Astrocyte (in vitro differentiated cells and primary cell): ENCODE measurements at regions not wholly inside any gene's neighbourhood (a gene's known extent, or its start where the extent isn't known, plus 50 kb on each side); places are given as distances from the start of the nearest gene placed in this dataset.

Source experiments
- DNase-seq: peaks from one replicate; pipeline ENCODE4 v3.0.0-alpha.2; 2010; ENCODE audit warnings: low read depth
- FAIRE-seq: peaks from 2 replicates; lab custom pipeline; 2011; peaks lifted over from hg19 to GRCh38; lab: Jason Lieb, UNC
- H2AFZ ChIP-seq: 2 replicates; pipeline ENCODE4 v1.6.0; 2012; ENCODE audit warnings: low read depth, low read length, inconsistent platforms
- H3K27ac ChIP-seq: 2 replicates; pipeline ENCODE4 v1.5.1; 2011; ENCODE audit warnings: low read depth, low read length, inconsistent platforms
- H3K27me3 ChIP-seq: 2 replicates; pipeline ENCODE4 v1.6.0; 2011; ENCODE audit warnings: low read length, inconsistent platforms; ENCODE audit not compliant: insufficient read depth
- H3K36me3 ChIP-seq: 2 replicates; pipeline ENCODE4 v1.5.1; 2011; ENCODE audit warnings: low read length, inconsistent platforms; ENCODE audit not compliant: insufficient read depth
- H3K4me1 ChIP-seq: 2 replicates; pipeline ENCODE4 v1.5.1; 2011; ENCODE audit warnings: low read length, inconsistent platforms; ENCODE audit not compliant: insufficient read depth
- H3K4me2 ChIP-seq: 2 replicates; pipeline ENCODE4 v1.6.0; 2012; ENCODE audit warnings: low read length, inconsistent platforms
- H3K4me3 ChIP-seq: 2 replicates; pipeline ENCODE4 v1.5.1; 2011; ENCODE audit warnings: low read depth, mild to moderate bottlenecking, low read length, inconsistent platforms; ENCODE audit not compliant: insufficient read depth
- H3K79me2 ChIP-seq: 2 replicates; pipeline ENCODE4 v1.6.0; 2012; ENCODE audit warnings: mild to moderate bottlenecking, low read length, inconsistent platforms; ENCODE audit not compliant: insufficient read depth
- H3K9ac ChIP-seq: 2 replicates; pipeline ENCODE4 v1.6.0; 2012; ENCODE audit warnings: mild to moderate bottlenecking, low read length, inconsistent platforms
- H3K9me3 ChIP-seq: 2 replicates; pipeline ENCODE4 v1.5.1; 2012; ENCODE audit warnings: low read depth, mild to moderate bottlenecking, low read length, inconsistent platforms; ENCODE audit not compliant: insufficient read depth
- H4K20me1 ChIP-seq: 2 replicates; pipeline ENCODE4 v1.6.0; 2012; ENCODE audit warnings: low read length, inconsistent platforms; ENCODE audit not compliant: insufficient read depth
- H3K27ac Mint-ChIP-seq: one replicate; pipeline ENCODE4 v1.8.0; 2021; ENCODE audit warnings: mild to moderate bottlenecking, mixed read lengths; ENCODE audit not compliant: unreplicated experiment
- H3K27me3 Mint-ChIP-seq: one replicate; pipeline ENCODE4 v1.8.0; 2021; ENCODE audit warnings: low read depth, mixed read lengths; ENCODE audit not compliant: unreplicated experiment
- H3K36me3 Mint-ChIP-seq: one replicate; pipeline ENCODE4 v1.8.0; 2021; ENCODE audit warnings: low read depth, mixed read lengths; ENCODE audit not compliant: unreplicated experiment
- H3K4me1 Mint-ChIP-seq: one replicate; pipeline ENCODE4 v1.8.0; 2021; ENCODE audit warnings: low read depth, mixed read lengths; ENCODE audit not compliant: unreplicated experiment
- H3K4me3 Mint-ChIP-seq: one replicate; pipeline ENCODE4 v1.8.0; 2021; ENCODE audit warnings: mild to moderate bottlenecking, moderate library complexity, mixed read lengths; ENCODE audit not compliant: unreplicated experiment
- H3K9me3 Mint-ChIP-seq: one replicate; pipeline ENCODE4 v1.8.0; 2021; ENCODE audit warnings: mild to moderate bottlenecking, mixed read lengths; ENCODE audit not compliant: unreplicated experiment
- EZH2 ChIP-seq: IDR thresholded peaks from 2 replicates; pipeline ENCODE4 v1.6.1; 2012; ENCODE audit warnings: mild to moderate bottlenecking, low read length, inconsistent platforms; ENCODE audit not compliant: insufficient read depth
- TF ChIP-seq, protein P1 (sequence below): IDR thresholded peaks from 2 replicates; pipeline ENCODE4 v1.5.1; 2011; ENCODE audit warnings: low read depth, mild to moderate bottlenecking, inconsistent platforms, low read length, moderate library complexity; ENCODE audit not compliant: insufficient read depth

DNA sequence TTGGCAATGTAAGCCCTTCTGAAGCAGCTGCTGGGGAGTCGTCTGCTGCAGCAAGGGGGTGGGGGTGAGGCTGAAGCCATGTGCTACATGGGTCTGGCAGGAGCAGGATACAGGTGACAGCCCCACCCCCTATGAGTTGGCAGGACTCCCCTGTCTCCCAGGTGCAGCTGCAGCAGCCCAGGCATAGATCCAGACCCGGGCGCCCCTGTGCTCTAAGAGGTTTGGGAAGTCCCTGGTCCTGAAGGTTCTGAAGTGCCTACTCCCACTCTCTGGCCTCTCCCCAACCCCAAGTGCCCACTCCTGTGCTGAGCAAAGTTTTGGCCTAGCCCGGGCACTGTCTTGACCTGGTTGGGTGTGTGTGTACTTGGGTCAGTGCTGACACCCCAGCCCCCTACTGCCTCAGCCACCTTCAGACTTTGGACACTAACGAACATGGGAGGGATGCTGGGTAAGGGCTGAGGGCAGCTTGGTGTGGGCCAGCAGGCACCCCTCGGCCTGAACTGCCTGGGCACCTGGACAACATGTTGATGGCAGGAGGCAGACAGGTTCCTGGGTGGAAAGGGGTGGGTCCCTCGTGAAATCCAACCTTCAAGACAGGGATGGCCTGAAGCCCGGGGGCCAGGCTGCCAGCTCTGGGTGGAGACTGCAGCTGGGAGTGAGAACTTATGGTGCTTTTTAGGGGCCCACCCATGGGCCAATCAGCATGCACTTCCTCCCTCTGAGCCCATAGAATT is 54.1 kb upstream of the SLITRK6 start:
- no peak overlapping the region for H2AFZ ChIP-seq
- H3K4me3 ChIP-seq, result no peak overlapping the region
- DNase-seq (no peak), FAIRE-seq (no peak)
- no peak for TF ChIP-seq EZH2
- TF ChIP-seq, protein P1, sequence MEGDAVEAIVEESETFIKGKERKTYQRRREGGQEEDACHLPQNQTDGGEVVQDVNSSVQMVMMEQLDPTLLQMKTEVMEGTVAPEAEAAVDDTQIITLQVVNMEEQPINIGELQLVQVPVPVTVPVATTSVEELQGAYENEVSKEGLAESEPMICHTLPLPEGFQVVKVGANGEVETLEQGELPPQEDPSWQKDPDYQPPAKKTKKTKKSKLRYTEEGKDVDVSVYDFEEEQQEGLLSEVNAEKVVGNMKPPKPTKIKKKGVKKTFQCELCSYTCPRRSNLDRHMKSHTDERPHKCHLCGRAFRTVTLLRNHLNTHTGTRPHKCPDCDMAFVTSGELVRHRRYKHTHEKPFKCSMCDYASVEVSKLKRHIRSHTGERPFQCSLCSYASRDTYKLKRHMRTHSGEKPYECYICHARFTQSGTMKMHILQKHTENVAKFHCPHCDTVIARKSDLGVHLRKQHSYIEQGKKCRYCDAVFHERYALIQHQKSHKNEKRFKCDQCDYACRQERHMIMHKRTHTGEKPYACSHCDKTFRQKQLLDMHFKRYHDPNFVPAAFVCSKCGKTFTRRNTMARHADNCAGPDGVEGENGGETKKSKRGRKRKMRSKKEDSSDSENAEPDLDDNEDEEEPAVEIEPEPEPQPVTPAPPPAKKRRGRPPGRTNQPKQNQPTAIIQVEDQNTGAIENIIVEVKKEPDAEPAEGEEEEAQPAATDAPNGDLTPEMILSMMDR, result no peak
- Mint-ChIP-seq H3K9me3 (peaks cover 13% of the 10 kb centered on the region), H3K36me3 (no peaks in the 10 kb centered on the region), H3K27ac (no peak overlapping the region), H3K4me3 (no peak overlapping the region), H3K27me3 (no peaks in the 10 kb centered on the region), H3K4me1 (no peaks in the 10 kb centered on the region)
- H3K36me3 ChIP-seq, result no peaks in the 10 kb centered on the region
- H3K79me2 ChIP-seq, result no peaks in the 10 kb centered on the region
- no peak overlapping the region for H3K9ac ChIP-seq
- H3K27me3 ChIP-seq, result no peaks in the 10 kb centered on the region
- H3K9me3 ChIP-seq, result peaks cover 4% of the 10 kb centered on the region
- no peaks in the 10 kb centered on the region for H3K4me1 ChIP-seq
- no peaks in the 10 kb centered on the region for H4K20me1 ChIP-seq
- H3K4me2 ChIP-seq, result no peak overlapping the region
- H3K27ac ChIP-seq, result no peak overlapping the region
